ENCODE measurements at regions not wholly inside any gene's neighbourhood (a gene's known extent, or its start where the extent isn't known, plus 50 kb on each side); places are given as distances from the start of the nearest gene placed in this dataset.
A peak's percentile ranks its signal among the peaks of the same experiment; 100 is the strongest.

DNA sequence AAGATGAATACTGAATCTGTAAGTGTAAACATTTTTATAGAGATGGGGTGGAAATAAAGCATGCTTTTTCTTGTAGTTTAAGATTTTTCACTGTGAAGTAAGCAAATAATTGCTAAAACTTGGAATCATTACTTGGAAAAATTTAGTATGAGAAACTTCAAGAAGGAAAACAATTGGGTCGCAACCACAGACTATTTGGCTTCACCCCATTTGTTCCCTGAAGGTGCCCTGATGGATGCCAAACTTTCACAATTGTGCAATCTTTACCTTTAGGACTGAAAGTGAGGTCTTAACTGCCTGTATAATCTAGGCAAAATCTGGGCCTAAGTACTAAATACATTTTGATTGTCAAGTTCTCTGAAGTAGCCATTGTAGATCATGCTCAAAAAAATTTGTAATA lies 330.1 kb downstream of the HDGFL1 start:
- TF ChIP-seq, protein P1, sequence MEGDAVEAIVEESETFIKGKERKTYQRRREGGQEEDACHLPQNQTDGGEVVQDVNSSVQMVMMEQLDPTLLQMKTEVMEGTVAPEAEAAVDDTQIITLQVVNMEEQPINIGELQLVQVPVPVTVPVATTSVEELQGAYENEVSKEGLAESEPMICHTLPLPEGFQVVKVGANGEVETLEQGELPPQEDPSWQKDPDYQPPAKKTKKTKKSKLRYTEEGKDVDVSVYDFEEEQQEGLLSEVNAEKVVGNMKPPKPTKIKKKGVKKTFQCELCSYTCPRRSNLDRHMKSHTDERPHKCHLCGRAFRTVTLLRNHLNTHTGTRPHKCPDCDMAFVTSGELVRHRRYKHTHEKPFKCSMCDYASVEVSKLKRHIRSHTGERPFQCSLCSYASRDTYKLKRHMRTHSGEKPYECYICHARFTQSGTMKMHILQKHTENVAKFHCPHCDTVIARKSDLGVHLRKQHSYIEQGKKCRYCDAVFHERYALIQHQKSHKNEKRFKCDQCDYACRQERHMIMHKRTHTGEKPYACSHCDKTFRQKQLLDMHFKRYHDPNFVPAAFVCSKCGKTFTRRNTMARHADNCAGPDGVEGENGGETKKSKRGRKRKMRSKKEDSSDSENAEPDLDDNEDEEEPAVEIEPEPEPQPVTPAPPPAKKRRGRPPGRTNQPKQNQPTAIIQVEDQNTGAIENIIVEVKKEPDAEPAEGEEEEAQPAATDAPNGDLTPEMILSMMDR (IDR thresholded peaks at IDR 0.05; ENCODE audit: insufficient read depth, low read length, poor library complexity, severe bottlenecking): no peak
- no peak for DNase-seq (ENCODE audit: low read depth)
- Histone ChIP-seq H3K27me3 (ENCODE audit: control insufficient read depth, insufficient read depth, low read length) (no peaks in the 10 kb centered on the region), H3K36me3 (ENCODE audit: control insufficient read depth, insufficient read depth, low read length) (no peaks in the 10 kb centered on the region), H3K4me3 (ENCODE audit: low read depth, low read length) (no peak overlapping the region)

DNA sequence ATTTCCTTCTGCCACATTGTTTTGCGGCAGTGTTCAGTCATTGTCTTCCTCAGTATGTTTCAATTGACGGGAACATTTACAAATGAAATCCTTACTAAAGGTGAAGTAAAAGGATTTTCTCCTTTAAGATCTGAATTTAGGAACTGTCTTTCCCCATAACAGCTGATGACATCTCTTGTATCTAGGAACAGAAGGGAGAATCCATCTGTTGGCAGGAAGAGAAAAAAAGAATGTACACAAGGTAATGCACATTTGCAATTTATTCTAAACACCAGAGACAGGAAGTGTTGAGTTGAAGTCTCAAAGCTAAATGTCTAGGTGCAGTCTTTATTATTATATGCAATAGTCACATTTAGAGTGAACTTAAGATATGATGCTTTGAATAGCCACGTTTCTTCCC lies 334.5 kb downstream of the HDGFL1 start:
- Histone ChIP-seq H3K4me3 (ENCODE audit: low read depth, low read length) (no peak overlapping the region), H3K27me3 (ENCODE audit: control insufficient read depth, insufficient read depth, low read length) (no peaks in the 10 kb centered on the region), H3K36me3 (ENCODE audit: control insufficient read depth, insufficient read depth, low read length) (no peaks in the 10 kb centered on the region)
- DNase-seq (ENCODE audit: low read depth): no peak
- TF ChIP-seq, protein P1 (IDR thresholded peaks at IDR 0.05; ENCODE audit: insufficient read depth, low read length, poor library complexity, severe bottlenecking): no peak

DNA sequence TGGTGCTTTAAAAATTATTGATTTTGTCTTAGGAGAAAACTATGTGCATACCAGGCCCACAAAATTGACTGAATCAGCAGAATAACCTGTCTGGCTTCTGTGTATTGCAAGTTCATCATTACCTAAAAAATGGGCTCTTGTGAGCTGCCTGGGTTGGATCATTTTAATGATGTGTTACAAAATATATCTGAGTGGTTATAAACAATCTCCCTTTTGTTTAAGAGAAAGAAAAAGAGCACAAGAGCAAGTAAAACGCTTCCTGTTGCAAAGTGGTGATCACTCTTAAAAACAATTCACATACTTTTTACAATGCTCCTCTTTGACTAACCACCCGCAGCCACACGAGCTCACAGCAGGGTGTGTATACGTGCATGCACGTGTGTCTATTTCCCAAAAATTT lies 335.1 kb downstream of the HDGFL1 start:
- Histone ChIP-seq H3K36me3 (ENCODE audit: control insufficient read depth, insufficient read depth, low read length) (no peaks in the 10 kb centered on the region), H3K4me3 (ENCODE audit: low read depth, low read length) (no peak overlapping the region), H3K27me3 (ENCODE audit: control insufficient read depth, insufficient read depth, low read length) (no peaks in the 10 kb centered on the region)
- TF ChIP-seq, protein P1 (IDR thresholded peaks at IDR 0.05; ENCODE audit: insufficient read depth, low read length, poor library complexity, severe bottlenecking): no peak
- DNase-seq (ENCODE audit: low read depth): no peak

DNA sequence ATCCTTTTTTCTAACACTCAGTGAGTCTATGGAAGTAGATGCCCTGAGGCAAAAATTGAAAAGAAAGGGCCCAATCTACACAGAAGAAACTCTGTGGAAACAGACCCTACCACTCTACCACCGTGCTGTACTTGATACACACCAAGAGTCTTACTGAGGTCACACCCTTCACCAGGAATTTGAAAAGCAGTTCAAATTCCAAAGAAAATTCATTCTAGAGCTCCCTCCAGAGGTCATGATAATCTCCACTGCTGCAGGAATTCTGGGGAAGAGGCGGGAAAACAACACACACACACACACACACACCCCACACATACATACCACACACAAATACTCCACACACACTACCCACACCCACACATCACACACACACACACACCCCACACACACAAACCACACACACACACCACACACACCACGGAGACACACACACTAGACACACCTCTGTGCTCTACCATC lies 336.8 kb downstream of the HDGFL1 start:
- Histone ChIP-seq H3K36me3 (ENCODE audit: control insufficient read depth, insufficient read depth, low read length) (no peaks in the 10 kb centered on the region), H3K27me3 (ENCODE audit: control insufficient read depth, insufficient read depth, low read length) (no peaks in the 10 kb centered on the region), H3K4me3 (ENCODE audit: low read depth, low read length) (no peak overlapping the region)
- DNase-seq (ENCODE audit: low read depth): no peak
- TF ChIP-seq, protein P1 (IDR thresholded peaks at IDR 0.05; ENCODE audit: insufficient read depth, low read length, poor library complexity, severe bottlenecking): peak; percentile 34

DNA sequence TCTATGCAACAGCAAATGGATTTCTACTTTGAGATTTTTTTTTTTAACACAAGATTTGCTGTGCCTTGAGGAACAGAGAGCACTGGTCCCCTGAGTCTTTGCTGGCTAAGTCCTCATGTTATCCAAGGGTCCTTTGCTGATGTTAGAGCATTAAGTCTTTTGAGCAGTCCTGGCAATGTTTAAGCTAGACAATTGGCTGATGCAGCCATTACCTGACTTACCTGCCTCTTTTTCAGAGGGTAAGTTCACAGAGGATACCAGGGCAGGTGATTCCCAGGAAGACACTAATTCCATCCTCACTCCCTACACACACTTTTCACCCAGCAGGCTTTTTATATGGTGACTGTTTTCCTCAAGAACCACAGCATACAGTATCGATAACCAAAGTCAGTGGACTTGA lies 337.7 kb downstream of the HDGFL1 start:
- Histone ChIP-seq H3K27me3 (ENCODE audit: control insufficient read depth, insufficient read depth, low read length) (no peaks in the 10 kb centered on the region), H3K36me3 (ENCODE audit: control insufficient read depth, insufficient read depth, low read length) (no peaks in the 10 kb centered on the region), H3K4me3 (ENCODE audit: low read depth, low read length) (no peak overlapping the region)
- DNase-seq (ENCODE audit: low read depth): no peak
- TF ChIP-seq, protein P1 (IDR thresholded peaks at IDR 0.05; ENCODE audit: insufficient read depth, low read length, poor library complexity, severe bottlenecking): no peak

DNA sequence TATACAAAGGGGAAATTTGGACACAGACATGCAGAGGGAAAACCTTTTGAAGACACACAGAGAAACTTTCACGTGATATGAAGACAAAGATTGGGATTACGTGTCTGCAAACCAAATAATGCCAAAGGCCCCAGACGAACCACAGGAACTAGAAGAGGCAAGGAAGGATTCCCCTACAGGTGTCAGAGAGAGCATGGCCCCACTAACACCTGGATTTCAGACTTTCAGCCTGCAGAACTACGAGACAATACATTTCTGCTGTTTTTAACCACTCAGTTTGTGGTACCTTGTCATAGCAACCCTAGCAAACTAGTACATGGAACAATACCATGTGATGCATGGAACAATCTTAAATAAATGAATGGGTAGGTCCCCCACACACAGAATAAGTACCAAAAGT lies 341.0 kb downstream of the HDGFL1 start:
- TF ChIP-seq, protein P1 (IDR thresholded peaks at IDR 0.05; ENCODE audit: insufficient read depth, low read length, poor library complexity, severe bottlenecking): no peak
- DNase-seq (ENCODE audit: low read depth): no peak
- H3K27me3 ChIP-seq (ENCODE audit: control insufficient read depth, insufficient read depth, low read length): no peaks in the 10 kb centered on the region
- H3K4me3 ChIP-seq (ENCODE audit: low read depth, low read length): no peak overlapping the region
- no peaks in the 10 kb centered on the region for H3K36me3 ChIP-seq (ENCODE audit: control insufficient read depth, insufficient read depth, low read length)

All from kidney epithelial cell (primary cell).